ENCODE measurements at regions not wholly inside any gene's neighbourhood (a gene's known extent, or its start where the extent isn't known, plus 50 kb on each side); places are given as distances from the start of the nearest gene placed in this dataset.

- Histone ChIP-seq H2BK15ac (ENCODE audit: low read depth, low read length) (no peak overlapping the region), H3K27me3 (ENCODE audit: insufficient read depth, low read length) (no peaks in the 10 kb centered on the region), H2BK120ac (ENCODE audit: low read depth, low read length, poor library complexity, severe bottlenecking) (no peak overlapping the region), H3K9me3 (ENCODE audit: control insufficient read depth, low read depth, low read length) (no peaks in the 10 kb centered on the region), H3K23ac (ENCODE audit: insufficient read length, low read depth, low read length) (no peak overlapping the region), H3K9ac (ENCODE audit: extremely low read depth, insufficient read length, low read length) (no peak overlapping the region), H3K4ac (ENCODE audit: low read depth, low read length) (no peak overlapping the region), H2BK5ac (ENCODE audit: insufficient read length, low read length) (no peak overlapping the region), H3K27ac (ENCODE audit: insufficient read length, low read depth, low read length) (no peak overlapping the region), H3K79me1 (ENCODE audit: insufficient read depth, low read depth, low read length, poor library complexity, severe bottlenecking) (no peaks in the 10 kb centered on the region), H3K4me2 (ENCODE audit: insufficient read depth, insufficient read length, low read length) (no peak overlapping the region), H3K14ac (ENCODE audit: insufficient read depth, low read length) (no peak overlapping the region), H3K79me2 (ENCODE audit: insufficient read depth, low read length) (no peaks in the 10 kb centered on the region), H4K20me1 (ENCODE audit: control insufficient read depth, insufficient read depth, insufficient read length) (no peaks in the 10 kb centered on the region), H2BK12ac (ENCODE audit: insufficient read length, low read depth, low read length) (no peak overlapping the region), H3T11ph (ENCODE audit: low read length) (no peak overlapping the region), H3K56ac (ENCODE audit: insufficient read length, low read depth, low read length) (no peak overlapping the region), H2AFZ (ENCODE audit: low read length) (no peak overlapping the region), H3K23me2 (ENCODE audit: insufficient read length, low read depth, low read length, poor library complexity, severe bottlenecking) (no peaks in the 10 kb centered on the region), H4K5ac (ENCODE audit: insufficient read length, low read depth, low read length) (no peak overlapping the region), H4K91ac (ENCODE audit: insufficient read length, low read depth, low read length) (no peak overlapping the region), H2AK5ac (ENCODE audit: insufficient read length, low read length) (no peak overlapping the region), H4K8ac (replicated peaks; ENCODE audit: insufficient read length, low read depth, low read length) (no peak overlapping the region), H3K4me1 (ENCODE audit: insufficient read depth, low read length) (no peaks in the 10 kb centered on the region), H2BK20ac (ENCODE audit: low read depth, low read length, poor library complexity, severe bottlenecking) (no peak overlapping the region), H3K18ac (ENCODE audit: insufficient read length, low read depth, low read length) (no peak overlapping the region)
- no peak for TF ChIP-seq CTCF (conservative IDR thresholded peaks at IDR 0.05)
- H3K27ac Mint-ChIP-seq: no peak overlapping the region
- no peak for DNase-seq
- no peaks in the 10 kb centered on the region for H3K9me3 Mint-ChIP-seq
- WGBS (ENCODE audit: extremely low coverage, insufficient read length, low lambda C conversion rate): no CpG with 5 or more reads among the region's 7 CpGs
- no peak overlapping the region for H3K4me3 Mint-ChIP-seq
- no peaks in the 10 kb centered on the region for H3K4me1 Mint-ChIP-seq
- H3K27me3 Mint-ChIP-seq (ENCODE audit: low read depth): no peaks in the 10 kb centered on the region
- no peaks in the 10 kb centered on the region; a peak in 1 of 7 replicates for H3K36me3 Mint-ChIP-seq (ENCODE audit: insufficient read depth in 1 of 3, low read depth in 3 of 3)
These were observed 342.5 kb upstream of the NDST3 start for GRCh38 chr4:117691572-117692351.

Data from H9 (cell line).